Common myeloid progenitor, CD34-positive (primary cell): ENCODE measurements at regions not wholly inside any gene's neighbourhood (a gene's known extent, or its start where the extent isn't known, plus 50 kb on each side); places are given as distances from the start of the nearest gene placed in this dataset.

ENCODE experiments used
- CTCF ChIA-PET: fragments of 350-600 bp; sonication (Branson Sonifier 250); formaldehyde crosslinking; loops from one replicate; lab custom pipeline; 2021; ENCODE audit warnings: antibody characterized with exemption; lab: Charles Lee
- POLR2A ChIA-PET: fragments of 350-600 bp; sonication (Branson Sonifier 250); formaldehyde crosslinking; loops from one replicate; lab custom pipeline; 2021; ENCODE audit warnings: antibody characterized with exemption; lab: Charles Lee
- DNase-seq, 3 donors: peaks; one replicate each; pipeline versions ENCODE4 v3.0.0 to v3.0.0-alpha.2; 2013
- H3K27ac ChIP-seq, 2 experiments: 1 replicate in 1 of 2; 2 replicates in 1 of 2; pipeline ENCODE4 v1.7.0; 2013; ENCODE audit warnings: inconsistent platforms in 2 of 2, low read length in 2 of 2, mild to moderate bottlenecking in 2 of 2, low read depth in 1 of 2, moderate library complexity in 1 of 2; ENCODE audit not compliant: severe bottlenecking in 2 of 2, insufficient read depth in 1 of 2, poor library complexity in 1 of 2
- H3K27me3 ChIP-seq, 5 experiments: replicated peaks in 2 of 5; 1 replicate in 3 of 5; 2 replicates in 2 of 5; pipeline versions ENCODE4 v1.6.1 to v1.7.0; 2013; ENCODE audit warnings: low read length in 4 of 5, mild to moderate bottlenecking in 2 of 5, moderate library complexity in 2 of 5, inconsistent platforms in 1 of 5; ENCODE audit not compliant: insufficient read depth in 5 of 5, control insufficient read depth in 4 of 5
- H3K36me3 ChIP-seq, 4 experiments: 1 replicate in 2 of 4; 2 replicates in 2 of 4; pipeline versions ENCODE4 v1.6.1 to v1.7.0; 2013; ENCODE audit warnings: low read length in 3 of 4, control low read depth in 1 of 4, mild to moderate bottlenecking in 1 of 4; ENCODE audit not compliant: control insufficient read depth in 4 of 4, insufficient read depth in 4 of 4
- H3K4me1 ChIP-seq, 4 experiments: 1 replicate in 3 of 4; 2 replicates in 1 of 4; pipeline versions ENCODE4 v1.6.1 to v1.7.1; 2013; ENCODE audit warnings: low read length in 3 of 4, mild to moderate bottlenecking in 3 of 4, control low read depth in 1 of 4, inconsistent platforms in 1 of 4, moderate library complexity in 1 of 4; ENCODE audit not compliant: control insufficient read depth in 4 of 4, insufficient read depth in 4 of 4; ENCODE audit errors: control extremely low read depth in 1 of 4
- H3K4me3 ChIP-seq, 7 experiments: 1 replicate in 4 of 7; 2 replicates in 3 of 7; pipeline versions ENCODE4 v1.5.1 to v1.7.0; 2013; ENCODE audit warnings: mild to moderate bottlenecking in 7 of 7, low read length in 6 of 7, moderate library complexity in 6 of 7, inconsistent platforms in 2 of 7, low read depth in 2 of 7, control low read depth in 1 of 7; ENCODE audit not compliant: insufficient read depth in 4 of 7, control insufficient read depth in 1 of 7; ENCODE audit errors: extremely low read depth in 1 of 7
- H3K9me3 ChIP-seq, 5 experiments: 1 replicate in 4 of 5; 2 replicates in 1 of 5; pipeline versions ENCODE4 v1.6.1 to v1.7.1; 2013; ENCODE audit warnings: low read length in 4 of 5, mild to moderate bottlenecking in 2 of 5, inconsistent platforms in 1 of 5, low read depth in 1 of 5, moderate library complexity in 1 of 5; ENCODE audit not compliant: control insufficient read depth in 4 of 5, insufficient read depth in 2 of 5; ENCODE audit errors: control extremely low read depth in 1 of 5
- WGBS: methylation state at CpG from one replicate; pipeline ENCODE4 v1.1.5; 2013; ENCODE audit not compliant: insufficient coverage; 5-methylcytosine and 5-hydroxymethylcytosine counted together

DNA sequence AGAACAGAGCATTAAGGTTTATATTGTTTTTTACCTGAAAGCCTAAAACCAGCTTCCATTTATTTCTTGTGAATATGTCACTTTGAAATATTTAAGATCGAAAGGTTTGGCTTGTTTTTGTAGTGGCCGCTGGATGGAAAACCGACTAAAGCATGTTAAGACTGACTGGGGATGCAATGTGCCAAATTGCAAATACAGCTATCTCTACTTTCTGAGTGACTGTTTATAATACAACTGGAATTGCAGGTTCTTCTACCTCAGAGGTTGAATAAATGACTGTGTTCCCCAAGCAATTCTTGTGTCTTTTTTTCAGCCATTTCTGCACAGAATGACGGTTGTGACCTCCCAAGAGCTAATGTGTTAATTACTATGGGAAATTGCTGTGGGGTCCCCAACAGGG is 50.0 kb upstream of the TMTC4 start:
- Histone ChIP-seq H3K4me1 (no peaks in the 10 kb centered on the region), H3K9me3 (peaks cover 0 to 9% (median 5%) of the 10 kb centered on the region in 5 experiments), H3K27me3 (no peaks in the 10 kb centered on the region), H3K36me3 (no peaks in the 10 kb centered on the region), H3K27ac (no peak overlapping the region), H3K4me3 (no peak overlapping the region)
- WGBS, result 100% methylated on average over 3 of the region's 4 CpGs
- CTCF ChIA-PET, result interaction anchor here (1.3 to 2.6 kb wide), 2 partner anchors 9 to 145 kb away, joined by 3 to 9 read pairs; no protein-coding TSS in a partner anchor
- POLR2A ChIA-PET, result no interaction called here
- DNase-seq, result no peak
